Suppressor macrophage (primary cell): ENCODE measurements at regions not wholly inside any gene's neighbourhood (a gene's known extent, or its start where the extent isn't known, plus 50 kb on each side); places are given as distances from the start of the nearest gene placed in this dataset.
"Not testable (repeated sequence)": the region's sequence is repeated elsewhere in the genome, so short reads cannot be mapped to it uniquely, and the experiment has no call there.

ENCODE experiments used
- DNase-seq, 4 experiments: peaks; one replicate each; pipeline ENCODE4 v3.0.0-alpha.2; 2020 to 2022

DNA sequence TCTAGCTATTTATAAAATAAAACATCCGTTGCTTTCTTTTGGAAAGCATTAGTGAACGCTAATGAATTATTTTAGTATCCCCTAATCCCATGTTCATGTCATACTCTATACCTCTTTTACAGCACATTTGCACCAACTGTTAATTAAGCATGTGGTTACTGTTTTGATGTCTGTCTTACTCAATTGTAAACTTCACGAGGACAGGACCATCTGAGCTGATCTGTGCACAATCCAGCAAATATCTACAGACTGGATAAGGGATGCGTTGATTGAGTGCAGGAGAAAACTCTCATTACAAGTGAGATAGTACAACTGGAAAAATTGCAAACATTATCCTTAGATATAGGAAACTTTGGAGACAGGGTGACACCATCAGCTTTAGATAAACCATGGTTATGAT lies 201.1 kb downstream of the PCDH20 start:
- DNase-seq, result no peak

DNA sequence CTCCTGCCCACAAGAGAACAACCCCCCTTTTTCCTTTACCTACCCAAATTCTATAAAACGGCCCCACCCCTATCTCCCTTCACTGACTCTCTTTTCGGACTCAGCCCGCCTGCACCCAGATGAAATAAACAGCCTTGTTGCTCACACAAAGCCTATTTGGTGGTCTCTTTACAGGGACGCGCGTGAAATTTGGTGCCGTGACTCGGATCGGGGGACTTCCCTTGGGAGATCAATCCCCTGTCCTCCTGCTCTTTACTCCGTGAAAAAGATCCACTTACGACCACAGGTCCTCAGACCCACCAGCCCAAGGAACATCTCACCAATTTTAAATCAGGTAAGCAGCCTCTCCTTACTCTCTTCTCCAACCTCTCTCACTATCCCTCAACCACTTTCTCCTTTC lies 209.8 kb downstream of the PCDH20 start:
- DNase-seq, result not testable (repeated sequence)

DNA sequence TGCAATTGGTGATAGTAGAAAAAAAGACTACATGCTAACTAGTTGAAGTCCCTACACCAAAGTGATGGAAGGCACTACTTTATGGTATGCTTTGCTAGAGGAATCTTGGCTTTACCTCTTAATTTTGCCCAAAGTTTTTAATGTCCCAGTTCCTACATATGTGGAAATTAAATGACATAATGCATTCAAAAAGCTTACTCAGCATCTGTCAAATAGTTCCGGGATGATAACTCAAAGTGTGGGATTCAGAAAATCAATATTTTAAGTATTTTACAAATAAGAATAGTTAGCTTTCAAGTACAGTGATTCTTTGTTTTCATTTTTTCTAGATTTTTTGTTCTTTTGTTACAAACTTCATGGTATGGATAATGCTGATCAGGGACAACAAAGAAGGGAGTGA lies 211.6 kb downstream of the PCDH20 start:
- DNase-seq, result no peak

DNA sequence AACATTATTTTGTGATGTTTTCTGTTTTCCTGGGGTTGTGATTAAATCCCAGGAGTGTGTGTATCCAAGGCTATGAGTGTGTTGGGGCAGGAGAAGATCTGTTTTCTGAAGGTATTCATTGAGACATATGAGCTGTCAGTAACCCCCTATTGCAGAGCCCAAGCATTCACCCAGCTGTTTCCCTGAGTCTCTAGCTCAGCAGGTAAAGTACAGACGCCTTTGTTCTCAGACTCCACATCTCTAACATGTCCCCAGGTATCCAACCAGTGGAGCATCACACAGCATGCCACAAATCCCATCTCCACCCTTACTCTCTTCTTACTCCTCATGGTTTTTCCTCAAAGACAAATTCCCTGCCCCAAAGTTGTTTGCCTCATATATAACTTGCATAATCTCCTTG lies 213.6 kb downstream of the PCDH20 start:
- no peak for DNase-seq

DNA sequence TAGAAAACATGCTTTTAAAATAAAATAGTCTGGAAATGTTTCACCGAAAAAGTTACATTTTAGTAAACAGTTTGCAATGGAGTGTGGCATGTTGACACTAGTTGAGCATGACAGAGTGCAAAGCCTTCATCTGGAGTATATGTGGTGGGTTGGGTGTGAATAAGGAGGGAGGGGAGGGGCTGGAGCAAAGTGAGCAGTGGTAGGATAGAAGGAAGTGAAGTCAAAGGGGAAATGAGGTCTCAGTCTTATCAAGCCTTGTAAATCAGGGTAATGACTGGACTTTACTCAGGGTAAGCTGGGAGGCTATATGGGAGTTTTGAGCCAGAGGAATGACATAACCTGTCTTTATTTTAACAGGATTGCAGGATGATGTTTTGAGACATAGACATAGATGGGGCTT lies 222.8 kb downstream of the PCDH20 start:
- no peak for DNase-seq

DNA sequence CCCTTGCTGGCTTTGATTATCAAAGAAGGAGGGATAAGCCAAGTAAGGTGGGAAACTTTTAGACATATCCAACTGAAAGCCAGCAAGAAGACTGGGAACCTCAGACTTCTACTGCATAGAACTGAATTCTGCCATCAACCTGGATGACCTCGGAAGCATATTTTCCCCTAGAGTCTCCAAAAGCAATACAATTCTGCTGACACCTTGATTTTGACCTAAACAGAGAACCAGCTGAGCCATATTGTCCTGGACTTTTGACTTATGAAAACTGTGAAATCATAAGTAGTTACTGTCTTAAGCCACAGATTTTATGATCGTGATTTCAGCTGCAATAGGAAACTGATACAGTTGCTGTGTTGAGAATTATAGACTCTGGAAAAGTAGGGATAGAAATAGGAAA lies 227.6 kb downstream of the PCDH20 start:
- no peak for DNase-seq

DNA sequence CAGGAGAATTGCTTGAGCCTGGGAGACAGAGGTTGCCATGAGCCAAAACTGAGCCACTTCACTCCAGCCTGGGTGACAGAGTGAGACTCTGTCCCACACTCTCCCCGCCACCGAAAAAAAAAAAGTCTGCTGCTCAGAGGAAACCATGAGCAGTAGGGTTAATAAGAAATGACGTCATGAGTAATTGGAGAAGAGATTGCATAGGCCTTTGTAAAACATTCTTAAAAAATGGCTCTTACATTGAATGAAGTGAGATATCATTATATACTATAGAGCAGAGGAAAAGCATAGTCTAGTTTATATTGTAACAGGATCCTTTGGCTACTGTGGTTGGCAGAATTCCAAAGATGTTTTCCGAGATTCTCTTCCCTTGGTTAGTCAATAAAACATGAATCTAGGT lies 228.2 kb downstream of the PCDH20 start:
- no peak for DNase-seq

DNA sequence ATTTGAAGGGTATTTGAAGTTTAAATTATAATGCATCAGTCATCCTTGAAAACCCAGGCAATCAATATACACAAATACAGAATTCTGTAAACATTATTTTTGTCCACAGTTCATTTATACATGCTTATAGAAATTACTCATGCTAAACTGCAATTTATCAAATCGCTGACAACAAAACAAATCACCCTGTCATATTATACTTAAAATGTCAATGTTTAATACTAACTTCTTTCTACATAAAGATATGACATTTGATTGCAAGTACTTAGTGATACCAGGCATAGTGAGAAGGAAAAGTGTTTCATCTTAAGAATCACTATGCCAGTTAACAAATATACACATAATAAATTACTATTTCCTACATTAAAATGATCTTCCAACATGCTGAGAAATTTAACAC lies 232.0 kb downstream of the PCDH20 start:
- no peak for DNase-seq

DNA sequence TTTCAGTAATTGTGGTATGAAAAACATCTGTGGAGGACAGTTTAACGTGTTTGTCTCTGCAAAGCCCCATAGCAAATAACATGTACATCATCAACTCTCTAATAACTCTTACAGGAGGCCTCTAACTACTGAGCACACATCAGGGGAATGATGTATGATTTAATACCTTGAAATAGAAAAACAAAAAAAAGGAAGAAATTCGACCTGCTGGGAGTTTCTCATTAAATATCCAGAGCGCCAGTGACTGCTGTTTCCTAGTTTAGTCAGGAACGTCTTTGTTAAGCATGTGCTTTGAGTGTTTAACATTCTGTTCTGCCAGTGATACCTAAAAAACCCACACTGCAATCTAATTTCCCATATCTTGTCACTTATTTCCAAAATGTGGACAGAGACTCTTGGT lies 235.4 kb downstream of the PCDH20 start:
- no peak for DNase-seq

DNA sequence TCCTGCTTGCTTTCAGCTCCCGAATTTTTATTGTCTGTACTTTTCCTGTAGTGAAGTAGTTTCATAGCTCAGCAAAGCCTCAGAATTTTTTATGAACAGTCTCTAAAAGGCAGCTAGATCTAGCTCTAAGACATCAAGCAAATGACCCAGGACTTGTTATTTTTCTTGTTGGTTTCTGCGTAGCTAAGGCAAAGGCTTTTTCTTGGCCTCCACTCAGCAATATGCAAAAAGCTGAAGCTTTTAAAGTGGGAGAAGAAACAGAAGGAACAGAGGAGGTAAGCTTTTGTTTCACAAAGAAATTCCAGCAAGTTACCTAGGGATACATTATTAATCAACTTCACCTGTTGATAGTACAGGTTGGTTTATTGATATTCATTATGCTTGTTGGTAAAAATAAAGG lies 235.9 kb downstream of the PCDH20 start:
- DNase-seq, result no peak

DNA sequence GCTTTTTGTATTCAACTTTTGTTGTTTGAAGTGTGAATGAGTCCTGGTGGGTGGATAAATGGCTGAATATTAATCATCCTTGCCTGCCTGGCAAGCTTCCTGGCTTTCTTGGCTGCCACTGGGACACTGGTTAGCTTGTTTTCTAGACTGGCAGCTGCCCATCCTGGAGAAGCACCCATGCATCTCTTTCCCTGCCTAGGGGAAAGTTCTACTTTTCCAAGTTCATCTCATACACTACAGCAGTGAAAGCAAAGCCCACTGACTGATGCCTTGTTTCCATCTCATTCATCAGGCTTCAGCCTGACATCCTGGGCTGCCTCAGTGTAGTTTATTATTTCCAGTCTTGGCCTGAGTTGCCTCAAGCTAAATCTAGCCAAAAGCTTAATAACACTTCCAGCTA lies 244.8 kb downstream of the PCDH20 start:
- DNase-seq, result no peak

DNA sequence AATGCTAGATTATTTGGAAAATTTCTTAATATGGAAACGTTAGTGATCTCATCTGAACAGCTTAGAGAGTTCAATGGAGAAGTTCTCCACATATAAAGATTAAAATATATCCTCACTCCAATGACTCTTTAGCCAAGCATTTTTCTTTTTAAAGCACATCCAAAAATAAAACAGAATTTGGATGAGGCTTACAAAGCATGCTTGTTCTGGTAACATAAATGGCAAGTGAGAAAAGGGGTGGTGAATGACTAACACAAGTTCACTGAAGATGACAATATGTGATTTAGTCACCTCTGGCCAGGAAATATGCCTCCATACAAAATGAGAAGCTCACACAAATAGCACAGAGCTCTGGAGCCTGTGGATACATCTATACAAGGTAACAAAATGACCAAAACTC lies 253.0 kb downstream of the PCDH20 start:
- DNase-seq, result no peak

DNA sequence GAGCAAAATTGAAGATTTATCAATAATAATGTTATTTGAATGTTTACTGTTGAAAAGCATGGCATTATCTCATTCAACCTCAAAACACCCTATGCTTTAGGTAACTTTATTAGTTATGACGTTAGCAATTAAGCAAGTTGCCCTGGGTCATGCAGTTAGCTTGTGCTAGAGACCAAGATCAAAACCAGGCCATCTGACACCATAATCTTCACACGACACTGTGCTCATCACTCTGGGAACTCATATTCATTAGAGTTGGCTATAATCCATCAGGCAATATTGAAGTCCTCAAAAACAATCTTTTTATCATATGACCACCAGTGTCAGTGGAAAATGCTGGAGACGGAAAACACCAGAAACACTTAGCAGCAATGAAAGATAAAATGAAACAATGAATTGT lies 253.5 kb downstream of the PCDH20 start:
- no peak for DNase-seq

DNA sequence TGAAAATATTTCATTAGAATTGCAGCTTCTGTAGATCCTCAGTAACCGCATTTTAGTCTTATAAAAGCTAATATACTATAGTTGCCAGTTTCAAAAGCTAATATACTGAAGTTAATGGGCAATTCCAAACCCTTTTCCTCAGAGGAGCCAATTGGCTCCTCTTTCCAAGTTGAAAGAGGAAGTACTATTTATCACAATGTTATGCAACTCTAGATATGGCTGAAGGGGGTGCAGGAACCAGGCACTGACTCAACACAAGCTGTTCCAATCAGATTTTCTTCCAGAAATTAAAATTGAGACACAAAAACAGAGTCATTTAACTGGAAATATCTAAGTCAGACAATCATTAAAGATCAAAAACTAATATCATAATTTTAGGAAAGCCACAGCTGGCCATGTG lies 258.9 kb downstream of the PCDH20 start:
- DNase-seq, result no peak

DNA sequence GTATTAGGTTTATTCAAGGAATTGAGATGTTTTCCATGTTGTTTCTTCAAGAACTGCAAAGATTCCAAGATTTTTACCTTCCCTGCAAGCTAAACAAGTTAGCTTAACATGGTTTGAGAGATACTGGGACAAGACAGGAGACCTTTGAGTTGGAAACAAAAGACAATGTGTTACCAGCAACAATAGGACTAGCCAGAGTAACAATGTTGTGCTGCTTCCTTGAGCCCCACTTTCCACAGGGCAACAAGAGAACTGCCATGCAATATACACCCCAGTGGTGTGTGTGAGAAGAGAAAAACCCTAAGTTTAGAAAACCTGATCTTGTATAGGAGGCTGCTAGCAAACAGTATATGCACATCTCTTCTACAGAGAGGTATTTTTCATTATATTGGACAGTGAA lies 264.6 kb downstream of the PCDH20 start:
- no peak for DNase-seq

DNA sequence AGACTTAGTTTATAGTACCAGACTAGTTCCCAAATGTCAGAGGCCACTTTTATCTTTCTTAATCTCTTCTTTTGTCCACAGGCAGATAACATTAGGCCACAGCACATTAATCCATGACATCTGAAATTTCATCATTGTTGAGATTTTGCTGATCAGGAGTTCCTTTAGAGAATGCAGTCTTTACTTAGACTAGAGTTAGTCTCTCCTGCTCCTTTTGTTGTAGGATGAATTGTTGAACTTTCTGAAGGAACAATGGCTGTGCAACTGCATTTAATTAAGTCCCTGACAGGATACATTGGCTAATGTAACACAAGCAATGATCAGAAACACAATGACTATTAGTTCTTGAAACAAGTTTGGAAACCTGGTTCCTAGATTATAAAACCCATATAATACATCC lies 266.3 kb downstream of the PCDH20 start:
- no peak for DNase-seq

DNA sequence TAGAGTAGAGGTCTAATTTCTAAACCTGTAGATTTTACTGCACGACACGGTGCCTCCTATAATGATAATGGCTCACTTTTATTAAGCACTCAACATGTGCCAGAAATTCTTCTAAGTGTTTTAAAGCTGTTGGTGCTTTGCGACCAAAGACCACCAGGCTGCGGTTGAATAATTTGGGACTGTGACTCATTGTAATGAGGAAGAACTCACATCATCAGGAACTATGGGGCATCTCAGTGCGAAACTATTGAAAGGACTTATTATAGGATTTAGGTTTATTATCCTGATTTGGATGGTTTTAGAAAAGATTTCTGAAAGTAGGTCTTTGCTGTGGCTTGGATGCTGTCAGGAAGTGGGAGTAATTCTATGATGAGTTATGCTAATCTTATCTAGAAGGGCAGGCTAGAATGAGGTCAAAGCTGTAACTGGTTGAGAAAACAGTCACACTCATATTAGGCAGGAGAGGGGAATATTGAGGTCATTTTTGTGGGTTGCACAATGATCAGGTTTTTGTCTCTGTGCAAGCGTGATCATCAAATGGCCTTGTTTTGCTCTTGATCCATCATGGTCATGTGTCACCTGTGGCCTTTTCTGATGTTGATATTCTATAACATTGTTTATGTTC lies 266.8 kb downstream of the PCDH20 start:
- no peak for DNase-seq

DNA sequence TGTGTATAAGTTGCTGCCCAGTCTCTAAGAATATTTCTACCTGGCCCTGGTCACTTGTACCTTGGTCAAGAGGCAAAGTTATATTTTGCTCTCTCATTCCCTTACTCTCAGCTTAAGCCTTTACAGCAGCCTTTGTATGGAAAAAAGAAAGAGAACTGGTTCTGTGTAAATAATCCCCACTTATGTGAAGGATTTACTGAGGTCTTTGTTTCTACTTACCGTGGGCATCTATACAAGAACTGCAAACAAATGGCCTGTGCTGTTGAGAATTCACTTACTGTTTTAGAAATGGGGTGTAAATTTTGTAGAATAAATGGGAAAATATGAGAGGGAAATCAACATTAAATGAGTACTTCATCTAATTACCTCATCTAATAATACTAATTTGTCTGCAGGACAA lies 267.4 kb downstream of the PCDH20 start:
- DNase-seq, result no peak

DNA sequence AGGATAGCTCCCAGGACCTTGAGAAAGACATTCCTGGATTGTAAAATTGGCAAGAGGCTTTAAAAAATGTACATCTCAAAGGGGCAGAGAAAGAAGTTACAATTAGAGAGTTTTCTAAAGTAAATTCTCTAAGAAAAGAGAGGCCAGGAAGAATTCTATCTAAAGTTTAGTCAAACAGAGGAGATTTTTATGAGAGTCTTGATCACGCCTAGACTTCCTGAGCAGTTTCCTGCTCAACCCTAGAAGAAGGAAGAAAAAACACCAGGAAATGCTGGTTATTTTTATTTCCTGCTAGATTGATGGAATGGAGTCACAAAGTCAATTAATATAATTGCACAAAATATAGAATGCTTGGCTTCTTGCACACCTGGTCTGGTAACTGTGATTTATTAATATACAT lies 269.1 kb downstream of the PCDH20 start:
- no peak for DNase-seq

DNA sequence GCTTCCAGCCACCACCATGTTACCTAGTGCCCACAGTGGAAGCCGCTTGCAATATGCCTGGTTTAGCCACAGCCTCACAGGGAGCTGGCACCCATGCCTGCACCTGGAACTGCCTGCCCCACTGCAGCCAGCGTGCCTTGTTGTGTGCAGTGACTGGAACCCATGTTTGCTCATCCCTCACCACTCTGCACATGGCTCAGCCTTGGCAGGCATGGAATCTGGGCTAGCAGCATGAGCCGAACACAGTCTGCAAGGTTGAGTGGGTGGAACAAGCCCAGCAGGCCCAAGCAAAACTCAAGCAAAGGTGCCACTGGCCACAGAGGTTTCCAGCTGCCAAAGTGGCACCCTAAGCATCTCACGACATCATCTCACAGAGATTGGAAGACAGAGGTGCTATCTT lies 269.5 kb downstream of the PCDH20 start:
- no peak for DNase-seq

DNA sequence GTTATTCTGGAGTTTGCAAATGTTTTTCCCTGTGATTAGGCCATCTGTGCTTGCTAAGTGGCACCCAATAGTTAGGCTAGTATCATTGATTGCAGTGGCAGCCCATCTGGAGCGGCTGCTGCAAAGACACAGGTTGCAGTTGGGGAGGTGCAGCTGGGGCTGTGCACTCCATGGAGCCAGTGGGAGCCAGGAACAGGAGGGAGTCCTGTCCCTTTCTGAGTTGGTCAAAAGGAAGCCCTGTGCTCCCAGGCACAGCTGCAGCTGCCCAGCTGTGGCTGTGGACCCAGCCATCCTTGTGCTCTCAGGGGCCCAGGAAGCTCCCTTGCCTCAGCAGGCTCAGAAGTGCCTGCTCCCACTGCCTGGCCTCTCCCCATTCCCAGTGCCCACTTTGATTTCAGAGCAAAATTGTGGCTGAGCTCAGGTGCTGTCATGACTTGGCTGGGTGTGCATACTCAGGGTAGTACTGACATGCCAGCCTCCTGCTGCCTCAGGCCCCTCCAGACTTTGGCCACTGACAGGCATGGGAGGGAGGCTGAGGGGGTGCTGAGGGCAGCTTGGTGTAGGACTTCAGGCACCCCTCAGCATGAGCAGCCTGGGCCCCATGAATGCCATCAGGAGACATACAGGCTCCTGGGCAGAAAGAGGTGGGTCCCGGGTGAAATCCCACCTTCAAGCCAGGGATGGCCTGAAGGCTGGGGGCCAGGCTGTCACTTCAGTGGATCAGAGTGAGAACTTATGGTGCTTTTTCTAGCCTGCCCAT lies 270.6 kb downstream of the PCDH20 start:
- no peak for DNase-seq

DNA sequence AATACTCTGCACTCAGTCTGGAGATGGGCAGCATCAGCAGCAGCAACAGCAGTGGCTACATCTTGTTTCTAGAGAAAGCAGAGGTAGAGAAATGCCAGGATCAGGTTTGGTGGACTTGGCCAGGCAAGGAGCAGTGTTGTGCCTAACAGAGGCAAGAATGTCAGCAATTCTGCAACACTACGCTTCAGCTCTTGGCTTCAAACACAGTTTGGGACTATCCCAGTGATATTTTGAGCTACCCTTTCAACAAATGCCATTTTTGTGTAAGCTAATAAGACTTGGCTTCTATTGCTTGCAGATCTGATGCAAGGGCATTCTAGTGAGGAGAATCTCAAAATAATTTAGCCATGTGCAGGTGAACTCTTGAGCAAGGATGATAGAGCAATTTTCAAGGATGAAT lies 271.3 kb downstream of the PCDH20 start:
- DNase-seq, result no peak

DNA sequence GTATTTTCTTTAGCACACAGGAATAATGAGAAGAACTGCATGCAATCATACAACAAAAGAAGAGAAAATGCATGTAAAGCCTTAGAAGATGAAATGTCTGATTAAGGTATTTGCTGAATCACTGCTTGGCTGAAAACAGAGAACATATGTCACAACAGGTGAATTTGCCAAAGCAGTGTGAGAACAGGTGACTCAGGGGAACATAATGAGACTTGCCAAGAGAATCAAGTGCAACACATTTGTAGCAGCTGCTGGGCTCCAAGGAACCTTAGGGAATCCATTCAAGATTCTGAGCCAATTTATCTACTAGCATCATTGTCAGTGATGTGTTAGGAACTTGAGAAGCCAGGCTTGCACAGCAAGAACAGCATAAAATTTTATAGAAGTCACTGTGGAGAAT lies 273.1 kb downstream of the PCDH20 start:
- DNase-seq, result no peak

DNA sequence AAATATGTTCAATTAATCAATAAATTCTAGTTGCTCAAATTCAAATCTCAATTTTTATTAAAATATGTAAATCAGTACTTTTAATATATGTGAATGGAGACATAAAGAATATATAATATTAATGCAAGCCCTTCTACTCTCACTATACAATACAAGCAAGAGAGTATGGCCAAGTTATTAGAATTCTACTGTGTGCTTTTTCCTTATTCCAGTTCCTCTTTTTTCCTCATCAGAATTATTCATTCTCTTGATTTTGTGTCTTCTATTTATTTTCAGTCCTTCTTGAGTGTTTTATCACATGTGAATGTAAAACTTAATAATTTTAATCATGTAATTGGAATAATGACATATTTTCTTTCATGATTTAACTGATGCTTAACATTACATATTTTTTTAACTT lies 276.8 kb downstream of the PCDH20 start:
- no peak for DNase-seq

DNA sequence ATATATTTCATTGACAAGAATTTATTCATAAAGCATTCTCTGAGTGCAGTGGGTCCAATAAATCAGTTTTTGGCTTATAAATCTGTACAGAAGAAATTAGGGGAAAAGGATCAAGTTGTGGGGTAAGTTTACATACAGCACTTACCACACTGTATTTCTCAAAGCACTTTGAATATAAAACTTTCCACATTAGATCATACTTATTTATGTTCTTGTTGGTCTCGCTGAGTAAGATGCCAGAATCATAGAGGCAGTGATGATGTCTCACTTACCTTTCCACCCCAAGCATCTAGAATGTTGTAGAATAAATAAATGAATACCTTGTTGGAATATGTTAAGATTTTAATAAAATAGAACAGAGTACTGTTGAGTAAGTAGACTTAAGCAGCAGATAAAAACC lies 279.1 kb downstream of the PCDH20 start:
- no peak for DNase-seq
